MM.1S (cell line): ENCODE measurements at regions not wholly inside any gene's neighbourhood (a gene's known extent, or its start where the extent isn't known, plus 50 kb on each side); places are given as distances from the start of the nearest gene placed in this dataset.

Source experiments
- CTCF ChIP-seq: fragments of 300-600 bp; sonication (generic); IDR thresholded peaks from 2 replicates; pipeline ENCODE4 v1.5.1; 2016; ENCODE audit warnings: antibody characterized with exemption, low read length, mixed read lengths
- EZH2 ChIP-seq: fragments of 300-600 bp; sonication (generic); optimal IDR thresholded peaks from 2 replicates; pipeline ENCODE3; 2017; ENCODE audit warnings: low read depth, mild to moderate bottlenecking, antibody characterized with exemption, low read length, mixed read lengths

GRCh38 chr7:81560708-81561107 is 209.1 kb downstream of the HGF start:
- no peak for TF ChIP-seq CTCF
- TF ChIP-seq EZH2 = no peak
